HepG2 (cell line): ENCODE measurements at regions not wholly inside any gene's neighbourhood (a gene's known extent, or its start where the extent isn't known, plus 50 kb on each side); places are given as distances from the start of the nearest gene placed in this dataset.

Experiments
- ATAC-seq: fragments of 200-7000 bp; cut with Tn5 transposase; 3 replicates; pipeline ENCODE4 v1.9.1; 2020; ENCODE audit warnings: mild to moderate bottlenecking, moderate library complexity
- BruUV-seq: library from RNA; stranded (reverse); fragments of 400-500 nt; replicated peaks from 2 replicates; lab custom pipeline; 2021; lab: Mats Ljungman, UMichigan
- CTCF ChIA-PET: fragments of 300-600 bp; formaldehyde crosslinking; extraction: SDS; loops from one replicate; lab custom pipeline; 2021; ENCODE audit warnings: low total read pairs, inconsistent platforms, low intra/inter-chr PET ratio; lab: Yijun Ruan, JAX
- POLR2A ChIA-PET: fragments of 350-600 bp; sonication (Branson Sonifier 250); formaldehyde crosslinking; loops from one replicate; lab custom pipeline; 2020; ENCODE audit warnings: antibody characterized with exemption, inconsistent platforms; lab: Yijun Ruan, JAX
- DNase-seq: peaks from one replicate; pipeline ENCODE4 v3.0.0-alpha.2; 2015; ENCODE audit warnings: low spot score
- FAIRE-seq: peaks from 3 replicates; lab custom pipeline; 2011; peaks lifted over from hg19 to GRCh38; lab: Jason Lieb, UNC
- H2AFZ ChIP-seq: one replicate; pipeline ENCODE4 v1.6.1; 2011; ENCODE audit warnings: low read length, inconsistent platforms
- H3K27ac ChIP-seq: fragments of 300-600 bp; 3 replicates; pipeline ENCODE4 v1.8.0; 2011; ENCODE audit warnings: mixed run types, mild to moderate bottlenecking, mixed read lengths, low read length, inconsistent platforms; ENCODE audit not compliant: insufficient read depth; ENCODE audit errors: extremely low read length
- H3K27me3 ChIP-seq, 2 experiments: fragments of 200-600 bp in 1 of 2; 2 replicates in 1 of 2; 3 replicates in 1 of 2; pipeline versions ENCODE4 v1.6.0 to v1.8.0; 2011; ENCODE audit warnings: low read length in 2 of 2, mild to moderate bottlenecking in 2 of 2, moderate library complexity in 2 of 2, inconsistent platforms in 1 of 2; ENCODE audit not compliant: insufficient read depth in 2 of 2, control insufficient read depth in 1 of 2
- H3K36me3 ChIP-seq, 2 experiments: fragments of 200-600 bp in 1 of 2; replicated peaks in 1 of 2; 2 replicates in 1 of 2; 3 replicates in 1 of 2; pipeline versions ENCODE4 v1.5.1 to v1.8.0; 2011; ENCODE audit warnings: low read length in 2 of 2, inconsistent platforms in 1 of 2; ENCODE audit not compliant: insufficient read depth in 2 of 2, control insufficient read depth in 1 of 2
- H3K4me1 ChIP-seq: 2 replicates; pipeline ENCODE4 v1.5.1; 2012; ENCODE audit warnings: low read length, inconsistent platforms; ENCODE audit not compliant: insufficient read depth
- H3K4me2 ChIP-seq: 2 replicates; pipeline ENCODE4 v1.6.0; 2011; ENCODE audit warnings: low read depth, low read length, inconsistent platforms
- H3K4me3 ChIP-seq, 3 experiments: fragments of 200-600 bp in 1 of 3; sonication (generic), shearing (Covaris generic) in 1 of 3; replicated peaks in 1 of 3; 2 replicates each; pipeline ENCODE4 v1.5.1; 2011 to 2016; ENCODE audit warnings: low read length in 3 of 3, inconsistent platforms in 2 of 3, low read depth in 2 of 3, mild to moderate bottlenecking in 2 of 3, control low read depth in 1 of 3, mixed read lengths in 1 of 3; ENCODE audit not compliant: insufficient read depth in 1 of 3
- H3K79me2 ChIP-seq: one replicate; pipeline ENCODE4 v1.6.1; 2011; ENCODE audit warnings: low read length, inconsistent platforms; ENCODE audit not compliant: insufficient read depth
- H3K9ac ChIP-seq: 2 replicates; pipeline ENCODE4 v1.6.0; 2011; ENCODE audit warnings: mild to moderate bottlenecking, low read depth, low read length, inconsistent platforms; ENCODE audit not compliant: insufficient read depth
- H3K9me3 ChIP-seq: 2 replicates; pipeline ENCODE4 v1.5.1; 2012; ENCODE audit warnings: mild to moderate bottlenecking, low read length
- H4K20me1 ChIP-seq: 2 replicates; pipeline ENCODE4 v1.6.0; 2011; ENCODE audit warnings: inconsistent platforms, mild to moderate bottlenecking, low read length, moderate library complexity; ENCODE audit not compliant: insufficient read depth
- AHDC1 ChIP-seq: sonication (generic); formaldehyde crosslinking; IDR thresholded peaks from 2 replicates; pipeline ENCODE4 v1.5.1; 2020; ENCODE audit warnings: mild to moderate bottlenecking, missing genetic modification reagents, borderline replicate concordance
- ZNF260 ChIP-seq: sonication (generic); formaldehyde crosslinking; IDR thresholded peaks from 2 replicates; pipeline ENCODE4 v1.4.0; 2020; ENCODE audit warnings: missing genetic modification reagents, low read depth, mild to moderate bottlenecking, borderline replicate concordance
- ZNF572 ChIP-seq: sonication (generic); formaldehyde crosslinking; IDR thresholded peaks from 2 replicates; pipeline ENCODE4 v1.5.1; 2020; ENCODE audit warnings: mild to moderate bottlenecking, missing genetic modification reagents
- in situ Hi-C: cut with HindIII; loops from 2 replicates; pipeline ENCODE4 v1.10.0; 2017; ENCODE audit warnings: low pct_unique_long_range_greater_than_20kb; ENCODE audit not compliant: extremely low pct_ligation_motif_present
- intact Hi-C: fragments of 100-400 bp; cut with micrococcal nuclease; formaldehyde crosslinking; loops from one replicate; pipeline ENCODE4 v1.10.0; 2022; ENCODE audit not compliant: unreplicated experiment
- TF ChIP-seq, protein P1 (sequence below): sonication (generic); formaldehyde crosslinking; IDR thresholded peaks from 2 replicates; pipeline ENCODE4 v1.5.0; 2020; ENCODE audit warnings: missing genetic modification reagents
- TF ChIP-seq, protein P2 (sequence below): sonication (generic); formaldehyde crosslinking; IDR thresholded peaks from 2 replicates; pipeline ENCODE4 v1.4.0; 2020; ENCODE audit warnings: missing genetic modification reagents

GRCh38 chr15:47933865-47934264, 186.9 kb upstream of the SLC24A5 start (continued):
- TF ChIP-seq AHDC1, result no peak
- TF ChIP-seq, protein P1, sequence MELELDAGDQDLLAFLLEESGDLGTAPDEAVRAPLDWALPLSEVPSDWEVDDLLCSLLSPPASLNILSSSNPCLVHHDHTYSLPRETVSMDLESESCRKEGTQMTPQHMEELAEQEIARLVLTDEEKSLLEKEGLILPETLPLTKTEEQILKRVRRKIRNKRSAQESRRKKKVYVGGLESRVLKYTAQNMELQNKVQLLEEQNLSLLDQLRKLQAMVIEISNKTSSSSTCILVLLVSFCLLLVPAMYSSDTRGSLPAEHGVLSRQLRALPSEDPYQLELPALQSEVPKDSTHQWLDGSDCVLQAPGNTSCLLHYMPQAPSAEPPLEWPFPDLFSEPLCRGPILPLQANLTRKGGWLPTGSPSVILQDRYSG (CRISPR knock-in tag), result no peak
- TF ChIP-seq, all 625 proteins: peak for 2

DNA sequence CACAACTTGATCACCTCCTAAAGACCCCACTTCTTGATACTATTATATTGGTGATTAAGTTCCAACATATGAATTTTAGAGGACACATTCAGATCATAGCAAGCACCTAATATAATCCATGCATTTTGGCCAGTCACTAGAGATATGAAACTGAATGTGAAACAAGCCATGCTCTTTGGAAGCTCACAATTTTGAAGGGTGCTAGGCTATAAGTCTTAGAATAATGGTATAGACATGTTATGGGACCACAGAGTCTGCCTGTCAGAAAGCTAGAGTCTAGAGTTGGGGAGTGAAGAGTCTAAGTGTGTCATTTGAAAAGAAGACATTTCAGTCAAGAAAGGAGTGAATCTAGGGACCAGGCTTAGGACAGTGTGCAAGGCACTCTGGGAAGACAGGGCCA, 186.4 kb upstream of the SLC24A5 start:
- Histone ChIP-seq H3K4me3 (no peak overlapping the region), H3K36me3 (no peaks in the 10 kb centered on the region), H3K9ac (no peak overlapping the region), H3K4me1 (no peaks in the 10 kb centered on the region), H2AFZ (no peak overlapping the region), H4K20me1 (no peaks in the 10 kb centered on the region), H3K9me3 (peaks cover 67% of the 10 kb centered on the region), H3K79me2 (no peaks in the 10 kb centered on the region), H3K4me2 (no peak overlapping the region), H3K27ac (no peak overlapping the region), H3K27me3 (no peaks in the 10 kb centered on the region; a peak in 1 of 5 replicates)
- ChIA-PET CTCF (no interaction called here), POLR2A (no interaction called here)
- FAIRE-seq (no peak), DNase-seq (no peak), ATAC-seq (no peak)
- in situ Hi-C loops (no loop called here), intact Hi-C loops (no loop called here)
- BruUV-seq, result no TSS peak
- TF ChIP-seq ZNF260 (CRISPR knock-in tag), result no peak
- no peak for TF ChIP-seq ZNF572 (CRISPR knock-in tag)
- TF ChIP-seq, protein P2, sequence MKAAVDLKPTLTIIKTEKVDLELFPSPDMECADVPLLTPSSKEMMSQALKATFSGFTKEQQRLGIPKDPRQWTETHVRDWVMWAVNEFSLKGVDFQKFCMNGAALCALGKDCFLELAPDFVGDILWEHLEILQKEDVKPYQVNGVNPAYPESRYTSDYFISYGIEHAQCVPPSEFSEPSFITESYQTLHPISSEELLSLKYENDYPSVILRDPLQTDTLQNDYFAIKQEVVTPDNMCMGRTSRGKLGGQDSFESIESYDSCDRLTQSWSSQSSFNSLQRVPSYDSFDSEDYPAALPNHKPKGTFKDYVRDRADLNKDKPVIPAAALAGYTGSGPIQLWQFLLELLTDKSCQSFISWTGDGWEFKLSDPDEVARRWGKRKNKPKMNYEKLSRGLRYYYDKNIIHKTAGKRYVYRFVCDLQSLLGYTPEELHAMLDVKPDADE (CRISPR knock-in tag), result no peak
